ENCODE measurements at regions not wholly inside any gene's neighbourhood (a gene's known extent, or its start where the extent isn't known, plus 50 kb on each side); places are given as distances from the start of the nearest gene placed in this dataset.

GRCh38 chr6:147095316-147095715 lies 108.9 kb upstream of the STXBP5 start:
- Histone ChIP-seq H3K4me1 (no peaks in the 10 kb centered on the region), H3K27ac (no peak overlapping the region), H3K36me3 (no peaks in the 10 kb centered on the region), H3K9me3 (no peaks in the 10 kb centered on the region), H3K4me3 (no peak overlapping the region), H3K27me3 (replicated peaks in 1 of 7) (no peaks in the 10 kb centered on the region)
- TF ChIP-seq, protein P1, sequence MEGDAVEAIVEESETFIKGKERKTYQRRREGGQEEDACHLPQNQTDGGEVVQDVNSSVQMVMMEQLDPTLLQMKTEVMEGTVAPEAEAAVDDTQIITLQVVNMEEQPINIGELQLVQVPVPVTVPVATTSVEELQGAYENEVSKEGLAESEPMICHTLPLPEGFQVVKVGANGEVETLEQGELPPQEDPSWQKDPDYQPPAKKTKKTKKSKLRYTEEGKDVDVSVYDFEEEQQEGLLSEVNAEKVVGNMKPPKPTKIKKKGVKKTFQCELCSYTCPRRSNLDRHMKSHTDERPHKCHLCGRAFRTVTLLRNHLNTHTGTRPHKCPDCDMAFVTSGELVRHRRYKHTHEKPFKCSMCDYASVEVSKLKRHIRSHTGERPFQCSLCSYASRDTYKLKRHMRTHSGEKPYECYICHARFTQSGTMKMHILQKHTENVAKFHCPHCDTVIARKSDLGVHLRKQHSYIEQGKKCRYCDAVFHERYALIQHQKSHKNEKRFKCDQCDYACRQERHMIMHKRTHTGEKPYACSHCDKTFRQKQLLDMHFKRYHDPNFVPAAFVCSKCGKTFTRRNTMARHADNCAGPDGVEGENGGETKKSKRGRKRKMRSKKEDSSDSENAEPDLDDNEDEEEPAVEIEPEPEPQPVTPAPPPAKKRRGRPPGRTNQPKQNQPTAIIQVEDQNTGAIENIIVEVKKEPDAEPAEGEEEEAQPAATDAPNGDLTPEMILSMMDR (IDR thresholded peaks at IDR 0.05 in 8 of 11, conservative IDR thresholded peaks at IDR 0.05 in 3 of 11): no peak
- TF ChIP-seq POLR2AphosphoS5 (IDR thresholded peaks at IDR 0.05): no peak
- TF ChIP-seq POLR2A (IDR thresholded peaks at IDR 0.05): no peak
- DNase-seq: no peak
- intact Hi-C loops (cut with DNase I; ENCODE audit: low total_unique reads): no loop called here
- 91 to 97% (median 93%) methylated on average over 3 of the region's 3 CpGs for WGBS, 5 donors

- Histone ChIP-seq H3K36me3 (no peaks in the 10 kb centered on the region), H3K4me3 (no peak overlapping the region), H3K9me3 (no peaks in the 10 kb centered on the region), H3K27ac (no peak overlapping the region), H3K4me1 (peaks cover 0 to 13% (median 0%) of the 10 kb centered on the region in 6 donors), H3K27me3 (replicated peaks in 1 of 7) (no peaks in the 10 kb centered on the region)
- WGBS, 5 donors: 81 to 97% (median 94%) methylated on average over 3 of the region's 3 CpGs
- DNase-seq: no peak
- TF ChIP-seq POLR2A (IDR thresholded peaks at IDR 0.05): no peak
- TF ChIP-seq POLR2AphosphoS5 (IDR thresholded peaks at IDR 0.05): no peak
- TF ChIP-seq, protein P1 (IDR thresholded peaks at IDR 0.05 in 8 of 11, conservative IDR thresholded peaks at IDR 0.05 in 3 of 11): no peak
- intact Hi-C loops (cut with DNase I; ENCODE audit: low total_unique reads): no loop called here
Observed at GRCh38 chr6:147099974-147100373, 104.2 kb upstream of the STXBP5 start.

DNA sequence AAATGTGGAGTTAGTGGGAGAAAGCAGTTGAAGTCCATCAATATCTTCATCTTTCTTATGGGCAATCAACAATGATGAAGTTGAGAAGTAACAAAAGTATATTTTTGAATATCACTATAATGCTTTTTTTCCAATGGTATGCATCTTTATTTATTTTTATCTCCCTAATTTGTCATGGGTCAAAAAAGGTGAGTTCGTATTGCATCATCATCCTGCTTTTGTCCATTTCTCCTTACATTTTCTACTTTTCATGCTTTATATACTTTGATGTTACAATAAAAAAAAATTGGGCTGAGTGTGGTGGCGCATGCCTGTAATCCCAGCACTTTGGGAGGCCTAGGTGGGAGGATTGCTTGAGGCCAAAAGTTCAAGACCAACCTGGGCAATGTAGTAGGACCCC lies 101.2 kb upstream of the STXBP5 start:
- H3K4me1 ChIP-seq: peaks cover 0 to 19% (median 0%) of the 10 kb centered on the region in 6 donors
- 87 to 93% (median 92%) methylated on average over 2 of the region's 2 CpGs for WGBS, 5 donors
- no peak overlapping the region for H3K4me3 ChIP-seq
- no peak for TF ChIP-seq POLR2A (IDR thresholded peaks at IDR 0.05)
- TF ChIP-seq, protein P1 (IDR thresholded peaks at IDR 0.05 in 8 of 11, conservative IDR thresholded peaks at IDR 0.05 in 3 of 11): no peak
- TF ChIP-seq POLR2AphosphoS5 (IDR thresholded peaks at IDR 0.05): no peak
- H3K27ac ChIP-seq: no peak overlapping the region
- no peaks in the 10 kb centered on the region for H3K36me3 ChIP-seq
- no peak for DNase-seq
- intact Hi-C loops (cut with DNase I; ENCODE audit: low total_unique reads): no loop called here
- no peaks in the 10 kb centered on the region for H3K27me3 ChIP-seq (replicated peaks in 1 of 7)
- no peaks in the 10 kb centered on the region for H3K9me3 ChIP-seq

GRCh38 chr6:147103694-147104093 lies 100.5 kb upstream of the STXBP5 start:
- Histone ChIP-seq H3K36me3 (no peaks in the 10 kb centered on the region), H3K4me1 (peaks cover 0 to 19% (median 0%) of the 10 kb centered on the region in 6 donors), H3K9me3 (no peaks in the 10 kb centered on the region), H3K27me3 (replicated peaks in 1 of 7) (no peaks in the 10 kb centered on the region), H3K4me3 (no peak overlapping the region), H3K27ac (peak overlapping the region in 1 of 8 donors; percentile 11)
- DNase-seq: no peak
- no peak for TF ChIP-seq POLR2A (IDR thresholded peaks at IDR 0.05)
- TF ChIP-seq POLR2AphosphoS5 (IDR thresholded peaks at IDR 0.05): no peak
- TF ChIP-seq, protein P1 (IDR thresholded peaks at IDR 0.05 in 8 of 11, conservative IDR thresholded peaks at IDR 0.05 in 3 of 11): no peak
- intact Hi-C loops (cut with DNase I; ENCODE audit: low total_unique reads): no loop called here

Data from spleen (tissue), 11 donors.